Lung microvascular endothelial cell (primary cell): ENCODE measurements at regions not wholly inside any gene's neighbourhood (a gene's known extent, or its start where the extent isn't known, plus 50 kb on each side); places are given as distances from the start of the nearest gene placed in this dataset.

Experiments
- DNase-seq, 2 donors: peaks; one replicate each; pipeline versions ENCODE4 v3.0.0 to v3.0.0-alpha.2; 2010; ENCODE audit warnings: low read depth in 2 of 2

GRCh38 chr12:115094163-115094816, 410.3 kb upstream of the TBX3 start:
- DNase-seq: no peak

DNA sequence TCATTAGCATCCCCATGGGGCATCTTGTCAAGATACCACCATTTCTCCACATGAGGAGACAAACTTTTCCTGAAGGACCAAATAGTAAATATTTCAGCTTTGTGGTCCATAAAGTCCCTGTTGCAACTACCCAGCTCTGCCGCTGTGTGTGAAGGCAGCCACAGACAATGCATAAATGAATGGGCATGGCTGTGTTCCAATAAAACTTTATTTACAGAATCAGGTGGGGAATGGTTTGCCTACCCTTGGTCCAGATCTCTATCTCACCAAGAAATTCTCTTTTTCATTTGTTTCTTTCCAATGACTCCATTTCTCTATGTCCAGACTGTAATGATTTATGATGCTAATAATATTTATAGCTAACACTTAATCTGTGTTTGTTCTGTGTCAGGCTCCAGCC, 409.3 kb upstream of the TBX3 start:
- no peak for DNase-seq

GRCh38 chr12:115090783-115091182, 406.8 kb upstream of the TBX3 start:
- DNase-seq: no peak

- DNase-seq: no peak
These were observed 405.2 kb upstream of the TBX3 start for GRCh38 chr12:115088995-115089841.

- no peak for DNase-seq
These were observed 404.5 kb upstream of the TBX3 start for GRCh38 chr12:115088328-115088994.

DNA sequence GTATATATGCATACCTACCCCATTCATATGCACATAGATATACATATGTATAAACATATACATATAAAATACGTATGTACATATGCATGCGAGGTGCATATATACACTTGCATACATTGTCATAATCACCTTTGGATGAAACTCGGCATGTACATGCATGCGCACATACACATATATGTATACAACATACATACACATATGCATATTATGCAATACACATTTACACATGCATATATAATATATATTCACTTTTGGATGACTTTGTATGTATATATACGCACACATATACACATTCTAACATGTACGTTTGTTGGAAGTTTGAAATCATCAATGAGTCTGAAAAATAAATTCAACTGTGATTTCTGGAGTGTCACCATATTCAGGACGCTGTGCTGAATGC, 401.6 kb upstream of the TBX3 start:
- no peak for DNase-seq

DNA sequence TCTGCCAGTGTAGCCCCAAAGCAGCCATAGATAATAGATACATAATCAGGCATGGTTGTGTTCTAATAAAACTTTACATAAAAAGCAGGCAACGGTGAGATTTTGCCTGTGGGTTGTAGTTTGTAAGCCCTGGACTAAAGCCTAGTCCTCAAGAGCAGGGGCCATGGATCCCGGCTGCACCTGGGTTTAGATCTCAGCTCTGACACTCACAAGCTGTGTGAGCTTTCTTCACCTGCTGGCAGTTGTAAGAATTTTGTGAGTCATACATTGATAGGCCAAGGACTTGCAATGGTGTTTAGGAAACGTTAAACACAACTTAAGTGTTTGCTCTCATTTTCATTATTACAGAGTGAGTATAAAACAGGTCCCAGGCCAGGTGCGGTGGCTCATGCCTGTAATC, 395.8 kb upstream of the TBX3 start:
- DNase-seq: no peak

GRCh38 chr12:115078990-115079389, 395.0 kb upstream of the TBX3 start:
- no peak for DNase-seq

DNA sequence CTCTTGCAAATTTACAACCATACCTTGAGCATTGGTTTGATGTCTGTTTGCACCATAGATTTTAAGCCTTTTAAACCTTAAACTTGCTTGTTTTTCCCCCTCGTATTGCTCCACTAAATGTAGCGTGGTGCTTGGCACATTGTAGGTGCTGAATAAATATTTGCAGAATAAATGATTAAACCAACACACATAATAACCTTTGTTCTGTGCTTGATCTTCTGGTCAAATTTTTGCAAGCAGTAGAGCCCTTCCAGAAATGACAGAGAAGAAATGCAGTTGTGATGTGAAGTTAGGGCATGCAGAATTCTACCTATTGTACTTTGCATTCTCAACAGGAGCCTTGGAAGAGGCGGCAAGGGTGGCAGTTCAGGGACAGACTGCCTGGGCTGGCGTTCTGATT, 394.4 kb upstream of the TBX3 start:
- no peak for DNase-seq

DNA sequence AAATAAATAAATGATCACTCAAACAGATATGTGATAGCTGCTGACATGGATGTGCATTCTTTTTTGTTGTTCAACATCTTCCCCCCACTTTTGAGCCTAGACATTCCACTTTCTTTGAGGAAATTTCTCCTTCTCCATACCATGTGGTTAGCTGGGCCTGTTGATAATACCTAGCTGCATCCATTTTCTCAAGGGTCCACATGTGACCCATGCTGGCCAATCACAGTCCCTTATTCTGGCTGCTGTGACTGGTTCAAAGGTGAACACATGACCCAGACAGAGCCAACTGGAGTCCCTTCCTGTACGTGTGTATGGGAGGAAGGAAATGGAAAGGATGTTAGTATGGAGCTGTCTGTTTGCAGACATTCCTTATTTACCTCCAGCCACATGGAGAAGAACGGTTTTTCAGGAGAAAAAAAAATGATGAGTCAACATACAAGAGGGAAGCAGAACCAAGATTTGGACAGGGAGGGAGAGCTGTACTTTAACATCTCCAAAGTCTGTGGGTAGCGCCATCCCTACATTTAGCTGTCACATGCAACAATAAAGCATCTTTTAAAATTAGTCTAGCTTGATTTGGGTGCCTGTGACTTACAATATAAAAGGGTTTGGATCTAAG, 391.7 kb upstream of the TBX3 start:
- DNase-seq: no peak

DNA sequence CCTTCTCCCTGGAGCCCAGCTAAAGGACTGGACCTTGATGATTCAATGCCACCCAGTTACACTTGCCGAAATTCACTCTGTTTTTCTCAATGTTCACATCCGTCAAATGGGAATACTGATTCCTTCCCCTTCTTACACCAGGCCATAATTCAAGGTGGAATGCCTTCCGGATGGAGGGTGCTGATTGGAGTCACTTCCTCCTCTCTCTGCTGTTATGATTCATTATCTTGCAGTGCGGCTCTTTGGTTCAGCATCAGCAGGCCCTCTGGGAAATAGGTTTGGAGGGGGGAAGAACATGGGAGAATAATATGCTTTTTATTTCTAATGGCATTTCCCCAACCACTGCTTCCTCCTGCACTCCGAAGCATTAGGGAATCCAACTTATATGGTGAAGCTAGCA, 390.6 kb upstream of the TBX3 start:
- no peak for DNase-seq

GRCh38 chr12:115072712-115073111, 388.7 kb upstream of the TBX3 start:
- DNase-seq: no peak

GRCh38 chr12:115070313-115070712, 386.3 kb upstream of the TBX3 start:
- no peak for DNase-seq

- no peak for DNase-seq
These were observed 380.3 kb upstream of the TBX3 start for GRCh38 chr12:115064296-115064695.

DNA sequence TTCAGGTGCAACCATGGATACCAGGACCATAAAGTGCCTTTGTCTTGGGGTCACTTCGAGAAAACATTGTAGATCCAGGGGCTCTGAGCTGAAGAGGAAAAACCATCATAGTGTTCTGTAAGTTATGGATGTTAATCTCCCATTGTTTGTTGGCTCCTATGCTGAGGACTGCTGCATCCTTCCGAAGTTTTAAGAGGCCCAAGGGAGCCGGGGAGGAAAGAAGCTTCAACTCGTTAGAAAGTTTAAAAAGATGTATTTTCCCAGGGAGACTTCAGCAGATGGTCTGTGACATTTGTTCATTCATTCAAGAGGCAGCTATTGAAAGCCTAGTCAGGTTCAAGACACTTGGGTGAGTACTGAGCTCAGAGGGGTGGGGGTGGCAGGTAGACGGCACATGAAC, 378.8 kb upstream of the TBX3 start:
- no peak for DNase-seq

DNA sequence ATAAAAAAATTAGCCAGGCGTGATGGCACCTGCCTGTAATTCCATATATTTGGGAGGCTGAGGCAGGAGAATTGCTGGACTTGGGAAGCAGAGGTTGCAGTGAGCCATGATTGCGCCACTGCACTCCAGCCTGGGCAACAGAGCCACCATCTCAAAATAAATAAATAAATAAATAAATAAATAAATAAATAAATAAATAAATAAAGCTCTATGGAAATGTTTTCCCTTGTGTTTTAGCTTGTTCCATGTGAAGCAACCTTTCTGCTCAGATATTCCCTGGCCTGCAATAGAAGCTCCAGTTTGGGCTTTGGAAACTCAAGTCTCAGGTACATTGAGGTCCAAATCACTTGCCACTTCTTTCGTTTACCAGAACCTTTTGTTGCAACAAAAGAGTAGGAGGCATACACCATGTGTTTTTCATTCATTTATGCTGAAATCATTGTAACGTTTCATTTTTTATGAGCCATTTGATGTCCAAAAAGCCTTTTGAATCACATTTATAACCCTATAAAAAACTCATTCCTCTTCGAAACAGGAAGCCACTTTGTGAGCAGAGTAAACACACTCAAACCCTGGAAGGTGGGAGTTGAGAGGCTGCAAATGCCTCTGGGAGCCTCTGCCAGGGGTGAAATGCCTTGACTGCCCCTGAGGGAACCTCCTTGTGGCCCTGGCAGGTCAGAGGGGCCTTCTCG, 376.6 kb upstream of the TBX3 start:
- DNase-seq: no peak

DNA sequence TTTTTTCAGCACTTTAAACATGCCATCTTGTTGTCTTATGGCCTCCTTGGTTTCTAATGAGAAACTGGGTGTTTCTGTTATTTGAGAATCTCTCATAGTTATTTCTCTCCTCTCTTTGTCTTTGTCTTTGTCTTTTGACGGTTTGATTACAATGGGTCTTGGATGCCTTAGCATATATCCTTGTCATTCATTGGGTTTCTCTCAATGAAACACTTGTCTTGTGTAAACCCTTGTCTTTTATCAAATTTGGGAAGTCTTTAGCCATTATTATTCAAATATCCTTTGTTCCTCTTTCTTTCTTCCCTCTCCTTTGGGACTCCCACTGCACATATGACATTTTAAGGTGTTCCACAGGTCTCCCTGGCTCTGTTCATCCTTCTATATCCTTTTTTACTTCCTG, 373.5 kb upstream of the TBX3 start:
- no peak for DNase-seq

DNA sequence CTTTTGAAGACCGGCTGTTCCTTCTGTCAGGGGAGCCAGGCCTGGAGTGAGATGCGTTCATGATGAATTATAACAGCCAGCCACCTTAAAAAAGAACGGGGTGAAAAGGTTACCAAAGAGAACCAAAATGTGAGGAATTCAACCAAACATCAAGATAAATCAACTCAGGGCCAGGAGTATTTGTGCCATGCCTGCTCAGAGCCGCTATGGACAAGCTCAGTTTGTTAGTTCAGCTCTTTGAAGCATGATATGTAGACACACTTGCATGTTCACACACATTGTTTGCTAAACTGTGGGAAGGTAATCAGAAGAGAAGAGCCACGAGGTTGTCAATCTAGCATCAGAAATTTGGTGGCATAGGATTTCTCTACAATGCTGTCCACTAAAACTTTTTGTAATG, 367.4 kb upstream of the TBX3 start:
- no peak for DNase-seq

GRCh38 chr12:115049614-115050013, 365.6 kb upstream of the TBX3 start:
- DNase-seq: no peak

DNA sequence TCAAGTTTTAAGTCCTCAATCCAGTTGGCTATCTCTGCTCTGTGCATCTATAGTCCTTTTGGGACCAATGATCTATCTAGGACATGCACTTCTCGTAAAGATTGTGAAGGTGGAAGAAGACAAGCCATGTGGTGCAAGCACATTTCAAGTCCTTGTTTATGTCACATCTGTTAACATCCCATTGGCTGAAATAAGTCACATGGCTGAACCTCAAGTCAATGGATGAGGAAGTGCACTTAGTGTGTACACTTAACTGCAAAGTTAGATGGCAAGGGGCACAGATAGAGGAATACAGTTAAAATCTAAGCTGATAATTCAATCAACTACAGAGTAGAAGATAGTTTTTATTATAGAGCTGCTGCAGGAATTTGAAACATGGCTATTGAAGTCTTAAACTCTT, 362.8 kb upstream of the TBX3 start:
- no peak for DNase-seq

DNA sequence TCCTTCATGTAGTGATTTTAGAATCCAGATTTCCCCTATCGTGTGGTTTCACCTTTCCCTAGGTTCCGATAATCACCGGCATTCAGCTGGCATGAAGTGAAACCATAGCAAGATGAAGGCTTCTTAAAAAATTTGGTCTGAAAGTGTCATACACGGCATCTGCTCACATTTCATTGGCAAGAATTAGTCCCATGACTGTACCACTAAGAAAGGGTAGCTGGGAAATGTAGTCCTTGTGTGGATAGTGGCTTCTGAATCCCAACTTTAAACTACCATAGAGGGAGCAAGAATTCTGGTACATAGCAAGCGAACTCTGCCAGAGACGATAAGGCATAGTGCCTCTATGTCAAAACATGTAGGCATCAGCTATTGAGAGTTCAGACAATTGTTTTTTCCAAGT, 360.1 kb upstream of the TBX3 start:
- DNase-seq: no peak

DNA sequence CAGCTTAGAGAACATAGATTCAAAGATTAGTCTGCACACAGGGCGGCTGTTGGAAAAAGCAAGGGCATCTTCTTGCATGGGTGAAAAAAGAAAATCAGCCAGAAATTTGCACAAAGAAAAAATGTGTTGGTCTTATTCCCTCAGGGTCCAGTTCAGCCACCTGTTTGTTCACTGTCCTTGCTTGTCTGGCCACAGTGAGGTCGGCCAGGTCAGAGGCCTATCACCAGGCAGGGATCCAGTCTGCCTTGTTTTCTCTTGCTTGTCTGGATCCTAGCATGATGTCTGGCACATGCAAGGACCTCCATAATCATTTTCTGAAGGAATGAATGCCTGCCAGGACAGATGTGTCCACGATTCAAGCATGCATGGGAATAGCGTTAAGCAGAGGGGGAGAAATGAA, 359.1 kb upstream of the TBX3 start:
- DNase-seq: no peak
